ENCODE measurements at regions not wholly inside any gene's neighbourhood (a gene's known extent, or its start where the extent isn't known, plus 50 kb on each side); places are given as distances from the start of the nearest gene placed in this dataset.

DNA sequence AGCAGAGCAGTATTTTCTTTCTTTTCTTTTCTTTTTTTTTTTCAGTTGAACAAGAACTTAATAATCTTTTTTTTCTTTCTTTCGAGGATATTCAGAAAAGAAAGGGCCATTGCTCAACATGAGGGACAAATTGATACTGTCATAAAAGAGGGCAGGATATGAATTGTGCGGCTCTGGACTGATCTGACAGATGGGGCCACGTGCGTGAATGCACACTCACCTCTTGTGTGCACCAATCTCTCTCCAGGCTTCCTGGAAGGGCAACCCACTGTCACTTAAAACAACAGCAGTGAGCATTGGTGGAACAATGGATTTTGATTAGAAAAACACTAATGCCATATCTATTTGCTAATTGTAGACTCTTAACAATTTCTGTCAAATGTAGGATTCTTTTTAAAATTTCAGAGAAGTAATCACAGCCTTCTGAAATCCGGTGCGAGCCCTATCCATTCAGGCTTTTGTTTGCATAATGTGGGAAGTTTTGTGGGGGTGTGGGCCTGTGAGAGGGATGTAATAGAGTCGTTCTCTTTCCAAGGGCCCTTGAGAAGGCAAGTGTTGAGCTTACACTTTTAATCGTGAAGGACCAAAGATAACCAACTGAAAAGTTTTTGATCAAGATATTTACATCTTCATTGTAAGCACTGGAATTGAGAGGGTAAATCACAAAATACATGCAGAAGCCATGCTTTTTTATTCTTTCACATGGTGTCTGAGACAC lies 298.8 kb downstream of the SP3 start:
- H3K4me1 Mint-ChIP-seq = peaks cover 16 to 17% of the 10 kb centered on the region in 2 experiments
- Histone ChIP-seq H4K8ac (replicated peaks; ENCODE audit: insufficient read length, low read depth, low read length) (no peak overlapping the region), H3K79me2 (ENCODE audit: insufficient read depth, low read length) (no peaks in the 10 kb centered on the region), H3K18ac (ENCODE audit: insufficient read length, low read depth, low read length) (no peak overlapping the region), H4K5ac (ENCODE audit: insufficient read length, low read depth, low read length) (no peak overlapping the region), H2BK12ac (ENCODE audit: insufficient read length, low read depth, low read length) (no peak overlapping the region), H3K14ac (ENCODE audit: insufficient read depth, low read length) (no peak overlapping the region), H3K56ac (ENCODE audit: insufficient read length, low read depth, low read length) (no peak overlapping the region), H4K91ac (ENCODE audit: insufficient read length, low read depth, low read length) (no peak overlapping the region), H2BK20ac (ENCODE audit: low read depth, low read length, poor library complexity, severe bottlenecking) (no peak overlapping the region), H2BK5ac (ENCODE audit: insufficient read length, low read length) (no peak overlapping the region), H3K9me3 (ENCODE audit: control insufficient read depth, low read depth, low read length) (no peaks in the 10 kb centered on the region), H3K4me2 (ENCODE audit: insufficient read depth, insufficient read length, low read length) (no peak overlapping the region), H3T11ph (ENCODE audit: low read length) (no peak overlapping the region), H2AK5ac (ENCODE audit: insufficient read length, low read length) (no peak overlapping the region), H3K23ac (ENCODE audit: insufficient read length, low read depth, low read length) (no peak overlapping the region), H3K79me1 (ENCODE audit: insufficient read depth, low read depth, low read length, poor library complexity, severe bottlenecking) (no peaks in the 10 kb centered on the region), H3K9ac (ENCODE audit: extremely low read depth, insufficient read length, low read length) (no peak overlapping the region), H3K4ac (ENCODE audit: low read depth, low read length) (no peak overlapping the region), H3K27me3 (ENCODE audit: insufficient read depth, low read length) (no peaks in the 10 kb centered on the region), H4K20me1 (ENCODE audit: control insufficient read depth, insufficient read depth, insufficient read length) (no peaks in the 10 kb centered on the region), H3K27ac (ENCODE audit: insufficient read length, low read depth, low read length) (no peak overlapping the region), H3K4me1 (ENCODE audit: insufficient read depth, low read length) (no peaks in the 10 kb centered on the region), H2AFZ (ENCODE audit: low read length) (no peak overlapping the region), H2BK15ac (ENCODE audit: low read depth, low read length) (no peak overlapping the region), H3K23me2 (ENCODE audit: insufficient read length, low read depth, low read length, poor library complexity, severe bottlenecking) (no peaks in the 10 kb centered on the region), H2BK120ac (ENCODE audit: low read depth, low read length, poor library complexity, severe bottlenecking) (no peak overlapping the region)
- H3K36me3 Mint-ChIP-seq (ENCODE audit: insufficient read depth in 1 of 3, low read depth in 3 of 3) = no peaks in the 10 kb centered on the region
- H3K4me3 Mint-ChIP-seq = no peak overlapping the region
- no peaks in the 10 kb centered on the region for H3K27me3 Mint-ChIP-seq (ENCODE audit: low read depth)
- no peaks in the 10 kb centered on the region for H3K9me3 Mint-ChIP-seq
- TF ChIP-seq, protein P1, sequence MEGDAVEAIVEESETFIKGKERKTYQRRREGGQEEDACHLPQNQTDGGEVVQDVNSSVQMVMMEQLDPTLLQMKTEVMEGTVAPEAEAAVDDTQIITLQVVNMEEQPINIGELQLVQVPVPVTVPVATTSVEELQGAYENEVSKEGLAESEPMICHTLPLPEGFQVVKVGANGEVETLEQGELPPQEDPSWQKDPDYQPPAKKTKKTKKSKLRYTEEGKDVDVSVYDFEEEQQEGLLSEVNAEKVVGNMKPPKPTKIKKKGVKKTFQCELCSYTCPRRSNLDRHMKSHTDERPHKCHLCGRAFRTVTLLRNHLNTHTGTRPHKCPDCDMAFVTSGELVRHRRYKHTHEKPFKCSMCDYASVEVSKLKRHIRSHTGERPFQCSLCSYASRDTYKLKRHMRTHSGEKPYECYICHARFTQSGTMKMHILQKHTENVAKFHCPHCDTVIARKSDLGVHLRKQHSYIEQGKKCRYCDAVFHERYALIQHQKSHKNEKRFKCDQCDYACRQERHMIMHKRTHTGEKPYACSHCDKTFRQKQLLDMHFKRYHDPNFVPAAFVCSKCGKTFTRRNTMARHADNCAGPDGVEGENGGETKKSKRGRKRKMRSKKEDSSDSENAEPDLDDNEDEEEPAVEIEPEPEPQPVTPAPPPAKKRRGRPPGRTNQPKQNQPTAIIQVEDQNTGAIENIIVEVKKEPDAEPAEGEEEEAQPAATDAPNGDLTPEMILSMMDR (conservative IDR thresholded peaks at IDR 0.05) = no peak
- WGBS (ENCODE audit: extremely low coverage, insufficient read length, low lambda C conversion rate) = no CpG with 5 or more reads among the region's 8 CpGs
- no peak for DNase-seq
- H3K27ac Mint-ChIP-seq = no peak overlapping the region; a peak in 1 of 7 replicates
